ENCODE measurements at regions not wholly inside any gene's neighbourhood (a gene's known extent, or its start where the extent isn't known, plus 50 kb on each side); places are given as distances from the start of the nearest gene placed in this dataset.

DNA sequence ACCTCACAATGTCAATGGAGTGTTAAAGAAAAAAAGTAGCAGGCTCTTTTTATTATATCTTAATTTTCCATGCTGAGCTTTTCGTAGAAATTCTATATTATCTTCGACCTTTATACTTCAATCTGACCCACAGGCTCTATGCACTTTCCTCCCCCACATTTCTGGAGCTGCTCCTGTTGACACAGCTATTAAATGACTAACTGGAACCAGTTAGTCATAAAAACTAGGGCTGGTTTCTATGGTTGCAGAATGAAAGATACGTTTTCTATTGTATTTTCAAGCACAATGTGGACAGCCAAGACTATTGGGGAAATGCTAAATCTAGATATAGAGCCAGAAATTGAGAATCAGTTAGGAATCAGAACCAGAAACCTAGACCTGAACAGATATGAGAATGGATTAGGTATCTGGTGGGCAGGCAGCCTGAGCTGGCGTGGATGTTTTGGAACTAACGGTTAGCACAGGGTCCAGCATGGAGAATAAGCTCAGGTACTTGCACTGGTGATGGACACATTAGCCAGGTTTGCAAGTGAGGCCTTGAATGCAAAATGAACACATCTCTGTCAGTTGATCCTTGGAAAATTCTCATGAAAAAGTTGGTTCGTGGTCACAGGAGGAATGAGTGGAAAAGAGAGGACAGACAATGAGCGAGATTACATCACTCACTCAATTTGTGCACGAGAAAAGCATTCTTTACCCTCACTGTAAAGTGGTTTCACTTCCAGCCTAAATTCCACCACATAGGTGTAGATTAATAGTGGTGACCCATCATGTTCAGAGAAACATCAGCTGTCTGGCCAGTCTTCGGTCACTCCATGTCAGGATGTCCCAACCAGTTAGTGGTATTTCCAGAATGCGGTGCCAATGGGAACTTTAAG lies 144.6 kb upstream of the EPHA4 start:
- peak; percentile 68 for DNase-seq (ENCODE audit: low read depth)
- no peak overlapping the region for H3K4me3 ChIP-seq (ENCODE audit: low read depth, low read length)
- TF ChIP-seq, protein P1, sequence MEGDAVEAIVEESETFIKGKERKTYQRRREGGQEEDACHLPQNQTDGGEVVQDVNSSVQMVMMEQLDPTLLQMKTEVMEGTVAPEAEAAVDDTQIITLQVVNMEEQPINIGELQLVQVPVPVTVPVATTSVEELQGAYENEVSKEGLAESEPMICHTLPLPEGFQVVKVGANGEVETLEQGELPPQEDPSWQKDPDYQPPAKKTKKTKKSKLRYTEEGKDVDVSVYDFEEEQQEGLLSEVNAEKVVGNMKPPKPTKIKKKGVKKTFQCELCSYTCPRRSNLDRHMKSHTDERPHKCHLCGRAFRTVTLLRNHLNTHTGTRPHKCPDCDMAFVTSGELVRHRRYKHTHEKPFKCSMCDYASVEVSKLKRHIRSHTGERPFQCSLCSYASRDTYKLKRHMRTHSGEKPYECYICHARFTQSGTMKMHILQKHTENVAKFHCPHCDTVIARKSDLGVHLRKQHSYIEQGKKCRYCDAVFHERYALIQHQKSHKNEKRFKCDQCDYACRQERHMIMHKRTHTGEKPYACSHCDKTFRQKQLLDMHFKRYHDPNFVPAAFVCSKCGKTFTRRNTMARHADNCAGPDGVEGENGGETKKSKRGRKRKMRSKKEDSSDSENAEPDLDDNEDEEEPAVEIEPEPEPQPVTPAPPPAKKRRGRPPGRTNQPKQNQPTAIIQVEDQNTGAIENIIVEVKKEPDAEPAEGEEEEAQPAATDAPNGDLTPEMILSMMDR (IDR thresholded peaks at IDR 0.05; ENCODE audit: insufficient read depth, low read length), result no peak

DNA sequence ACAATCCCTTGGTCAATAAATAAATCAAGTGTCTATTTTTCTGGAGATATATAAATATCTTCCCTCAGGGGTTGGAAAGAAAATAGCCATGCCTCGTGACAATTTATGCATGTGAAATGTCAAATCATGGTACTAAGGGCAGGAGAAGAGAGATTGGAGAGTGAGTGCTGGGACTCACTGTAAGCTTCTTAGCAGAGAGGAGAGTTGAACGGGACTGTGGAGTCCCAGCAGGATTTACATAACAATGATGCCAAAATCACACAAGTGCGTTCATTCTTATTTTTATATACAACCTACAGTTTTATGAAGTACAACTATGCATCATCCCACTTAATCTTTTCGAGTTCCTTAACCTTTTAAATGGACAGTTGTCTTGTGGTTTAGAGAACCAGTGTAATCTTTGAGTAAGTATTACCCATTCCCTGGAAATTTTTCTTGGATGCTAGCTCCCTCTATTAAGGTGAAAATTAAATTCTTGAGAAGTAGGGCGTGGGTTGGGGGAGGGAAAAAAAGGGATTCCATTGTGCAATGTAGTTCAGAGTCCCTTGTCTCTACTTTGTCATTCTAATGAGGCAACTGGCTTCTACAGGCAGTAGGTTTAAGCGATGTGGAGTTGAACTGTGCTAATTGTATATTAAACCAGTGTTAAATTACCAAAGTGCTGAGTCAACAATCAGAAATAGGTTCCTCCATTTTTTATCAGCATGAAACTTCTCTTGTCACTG lies 143.6 kb upstream of the EPHA4 start:
- H3K4me3 ChIP-seq (ENCODE audit: low read depth, low read length), result no peak overlapping the region
- TF ChIP-seq, protein P1 (IDR thresholded peaks at IDR 0.05; ENCODE audit: insufficient read depth, low read length), result no peak
- no peak for DNase-seq (ENCODE audit: low read depth)

DNA sequence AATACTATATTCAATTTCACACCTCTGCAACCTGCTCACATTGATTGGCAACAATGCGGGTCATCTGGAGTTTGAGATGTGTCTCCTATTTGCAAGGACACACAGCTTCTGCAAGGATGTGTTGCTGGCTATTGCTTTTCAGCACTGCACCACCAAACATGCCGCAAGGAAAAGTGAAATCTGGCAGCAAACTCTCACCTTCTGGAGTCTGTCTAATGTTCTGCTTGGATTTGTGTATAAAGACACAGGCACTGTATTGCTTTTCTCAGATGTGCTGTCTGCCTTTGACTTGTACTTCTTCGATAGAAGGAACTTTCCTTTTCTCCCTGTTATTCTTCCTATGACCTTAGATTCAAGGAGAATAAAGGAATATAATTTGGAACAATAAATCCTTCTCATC lies 138.6 kb upstream of the EPHA4 start:
- peak; percentile 4 for DNase-seq (ENCODE audit: low read depth)
- TF ChIP-seq, protein P1 (IDR thresholded peaks at IDR 0.05; ENCODE audit: insufficient read depth, low read length), result no peak
- H3K4me3 ChIP-seq (ENCODE audit: low read depth, low read length), result no peak overlapping the region

DNA sequence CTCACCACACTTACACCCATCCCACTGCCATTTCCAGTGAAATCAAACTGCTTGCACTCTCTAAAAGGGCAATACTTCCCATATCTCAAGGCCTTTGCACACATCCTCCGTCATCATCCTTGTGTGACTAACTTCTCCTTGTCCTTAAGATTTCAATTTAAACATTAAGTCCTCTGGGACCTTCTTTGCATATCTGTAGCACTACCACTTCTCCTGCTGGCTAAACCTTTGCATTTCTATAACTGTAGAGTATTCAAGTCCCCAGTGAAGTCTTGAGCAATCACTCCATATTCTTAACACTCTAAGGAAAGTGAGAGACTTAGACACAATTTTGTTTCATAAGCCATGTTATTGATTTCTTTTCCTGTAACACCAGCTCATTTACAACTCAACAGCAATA lies 136.8 kb upstream of the EPHA4 start:
- TF ChIP-seq, protein P1 (IDR thresholded peaks at IDR 0.05; ENCODE audit: insufficient read depth, low read length), result no peak
- no peak for DNase-seq (ENCODE audit: low read depth)
- H3K4me3 ChIP-seq (ENCODE audit: low read depth, low read length), result no peak overlapping the region

DNA sequence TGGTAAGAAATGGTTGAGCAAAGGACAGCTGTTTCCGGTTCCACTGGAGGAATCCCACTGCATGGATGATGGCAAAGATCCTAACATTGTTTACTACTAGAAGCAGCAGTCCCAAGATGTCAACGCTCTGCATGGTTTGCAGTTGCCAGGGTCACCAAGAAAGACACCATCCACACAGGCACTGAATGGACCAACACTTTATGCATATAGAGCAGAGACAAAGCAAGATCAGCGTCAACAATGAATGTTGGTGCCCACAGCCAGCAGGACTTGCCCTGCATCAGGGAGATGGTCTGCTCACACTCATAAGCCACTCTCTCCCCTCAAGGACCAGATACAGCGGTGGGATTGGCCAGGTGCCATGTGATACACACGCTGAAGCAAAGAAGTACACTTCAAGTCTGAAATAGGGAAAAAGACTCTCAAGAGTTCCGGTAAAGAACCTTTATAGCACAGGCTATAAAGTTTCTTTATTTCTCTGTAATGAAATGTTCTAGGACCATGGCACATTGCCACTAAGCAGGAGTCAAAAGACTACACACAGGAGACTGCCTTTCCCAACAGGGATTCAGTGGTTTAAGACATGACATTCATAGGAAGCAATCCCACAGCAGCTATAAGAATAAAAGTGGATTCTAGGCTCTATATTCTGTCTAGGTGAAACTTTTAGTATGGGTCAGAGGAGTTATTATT lies 133.2 kb upstream of the EPHA4 start:
- DNase-seq (ENCODE audit: low read depth), result no peak
- TF ChIP-seq, protein P1 (IDR thresholded peaks at IDR 0.05; ENCODE audit: insufficient read depth, low read length), result no peak
- H3K4me3 ChIP-seq (ENCODE audit: low read depth, low read length), result no peak overlapping the region

DNA sequence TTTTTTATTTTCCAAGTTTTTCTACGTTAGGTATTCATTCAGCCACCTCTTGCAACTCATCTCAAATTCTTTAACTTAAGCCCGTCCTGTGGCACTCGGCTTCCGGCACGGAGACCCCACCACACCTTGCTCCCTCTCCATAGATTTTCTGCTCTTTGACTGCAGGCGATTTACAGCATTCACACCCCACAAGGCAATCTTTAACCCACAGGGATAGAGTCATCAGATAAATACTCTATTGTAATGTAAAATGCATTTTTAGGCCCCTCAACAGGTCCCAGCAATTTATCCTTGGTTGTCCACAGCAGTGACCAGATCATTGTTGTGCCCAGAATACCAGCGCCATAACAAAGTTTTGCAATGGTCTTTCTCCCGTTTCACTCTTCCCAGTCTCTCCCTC lies 132.3 kb upstream of the EPHA4 start:
- TF ChIP-seq, protein P1 (IDR thresholded peaks at IDR 0.05; ENCODE audit: insufficient read depth, low read length), result no peak
- DNase-seq (ENCODE audit: low read depth), result no peak

More for the DNA sequence above, 132.3 kb upstream of the EPHA4 start:
- no peak overlapping the region for H3K4me3 ChIP-seq (ENCODE audit: low read depth, low read length)

All from fibroblast of the aortic adventitia (primary cell).